Astrocyte of the hippocampus (primary cell): ENCODE measurements at regions not wholly inside any gene's neighbourhood (a gene's known extent, or its start where the extent isn't known, plus 50 kb on each side); places are given as distances from the start of the nearest gene placed in this dataset.
"Not testable (repeated sequence)": the region's sequence is repeated elsewhere in the genome, so short reads cannot be mapped to it uniquely, and the experiment has no call there.

ENCODE experiments used
- DNase-seq: peaks from one replicate; pipeline ENCODE4 v3.0.0; 2011; ENCODE audit warnings: low read depth, low spot score

- no peak for DNase-seq
Observed at GRCh38 chr2:95685513-95685912, 93.7 kb downstream of the TRIM43 start.

GRCh38 chr2:95686056-95686825 is 94.4 kb downstream of the TRIM43 start:
- DNase-seq = peak; percentile 68

- peak; percentile 30 for DNase-seq
Observed at GRCh38 chr2:95687852-95688251, 96.1 kb downstream of the TRIM43 start.

DNA sequence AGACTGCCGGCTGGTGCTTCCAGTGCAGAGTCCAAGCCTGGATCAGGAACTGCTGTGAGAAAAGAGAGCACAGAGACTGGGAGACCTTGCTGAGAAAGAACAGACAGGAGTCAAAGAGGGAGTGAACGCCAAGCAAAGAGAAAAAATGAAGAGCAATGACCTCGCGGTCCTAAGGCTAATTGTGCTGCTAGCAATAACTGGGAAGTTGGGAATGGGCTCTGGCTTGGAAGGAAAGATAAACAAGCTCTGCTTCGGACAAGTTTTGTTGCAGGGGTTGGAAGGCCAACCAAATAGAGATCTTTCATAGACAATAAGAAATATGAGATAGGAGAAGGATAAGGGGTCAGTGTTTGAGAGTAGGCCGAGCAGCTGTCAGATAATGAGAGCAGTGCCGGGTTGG is 99.4 kb downstream of the TRIM43 start:
- DNase-seq = not testable (repeated sequence)

- DNase-seq = not testable (repeated sequence)
Observed at GRCh38 chr2:95693071-95693846, 101.5 kb downstream of the TRIM43 start.

- no peak for DNase-seq
Observed at GRCh38 chr2:95695613-95696012, 103.8 kb downstream of the TRIM43 start.

DNA sequence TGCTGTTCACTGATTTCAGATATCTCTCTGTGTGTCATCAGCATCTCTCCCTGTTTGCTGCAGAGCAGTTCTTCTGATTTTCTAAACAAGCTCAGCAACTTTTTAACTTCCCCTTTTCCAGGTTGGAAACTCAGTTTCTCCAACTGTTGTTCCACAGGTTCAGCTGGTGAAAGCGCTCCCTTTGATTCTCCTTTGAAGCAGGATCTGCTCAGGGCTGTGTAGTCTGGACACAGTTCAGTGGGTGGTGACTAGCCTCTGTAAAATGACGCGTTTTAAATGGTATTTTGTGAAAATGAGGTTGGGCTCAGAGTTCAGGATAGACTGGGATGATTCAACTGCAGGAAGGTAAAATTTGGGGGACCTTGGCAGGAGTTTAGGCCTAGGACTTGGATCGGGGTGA is 106.3 kb downstream of the TRIM43 start:
- DNase-seq = no peak

GRCh38 chr2:95699201-95700184 is 107.7 kb downstream of the TRIM43 start:
- DNase-seq = not testable (repeated sequence)

DNA sequence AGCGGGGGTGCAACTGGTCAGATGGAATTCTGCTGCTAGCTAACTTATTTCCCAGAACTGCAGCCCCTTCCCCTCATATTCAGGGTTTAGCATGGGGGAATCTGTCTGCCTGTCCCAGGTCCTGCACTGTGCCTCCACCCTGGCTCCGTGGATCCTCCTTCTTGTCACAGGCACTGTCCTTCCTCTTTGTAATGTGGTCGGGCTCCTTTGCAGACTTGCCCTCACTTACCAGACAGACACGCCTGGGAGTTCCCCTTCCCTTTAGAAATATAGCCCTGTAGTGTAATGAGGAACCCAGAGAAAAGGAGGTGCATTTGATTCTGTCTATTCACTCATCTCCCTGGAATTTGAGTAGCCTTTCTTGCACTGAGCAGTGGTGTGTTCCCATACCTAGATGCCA is 108.7 kb downstream of the TRIM43 start:
- no peak for DNase-seq

DNA sequence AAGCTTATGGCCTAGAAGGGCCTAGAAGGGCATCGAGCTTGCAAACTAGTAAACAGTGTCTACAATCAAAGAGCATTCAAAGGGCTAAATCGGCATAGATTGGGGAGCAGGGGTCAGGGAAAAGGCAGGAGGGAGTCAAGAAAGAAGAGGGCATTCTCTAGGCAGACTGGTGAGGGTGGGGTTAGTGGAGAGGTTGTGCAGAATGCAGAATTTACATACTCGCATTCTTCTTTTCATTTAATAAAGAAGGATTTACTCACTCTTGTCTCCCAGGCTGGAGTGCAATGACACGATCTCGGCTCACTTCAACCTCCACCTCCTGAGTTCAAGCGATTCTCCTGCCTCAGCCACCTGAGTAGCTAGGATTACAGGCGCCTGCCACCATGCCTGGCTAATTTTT is 110.7 kb downstream of the TRIM43 start:
- no peak for DNase-seq

DNA sequence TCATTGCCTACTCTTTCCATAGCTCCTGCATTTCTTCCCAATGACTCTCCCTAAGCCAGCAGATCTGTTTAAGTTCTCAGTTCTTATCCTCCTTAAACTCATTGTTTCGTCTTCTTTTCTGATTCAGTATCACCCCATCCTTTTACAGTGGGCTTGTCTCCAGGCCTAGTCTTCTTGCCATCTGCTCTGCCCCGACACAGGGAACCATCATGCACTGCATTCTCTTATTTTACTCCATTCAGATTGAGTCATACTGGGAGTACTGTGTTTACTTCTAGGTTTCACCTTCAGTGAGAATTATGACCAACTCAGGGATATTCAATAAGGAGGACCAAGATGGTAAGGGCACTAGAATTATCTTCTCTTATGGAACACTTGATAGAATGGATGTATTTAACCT is 115.4 kb downstream of the TRIM43 start:
- not testable (repeated sequence) for DNase-seq

DNA sequence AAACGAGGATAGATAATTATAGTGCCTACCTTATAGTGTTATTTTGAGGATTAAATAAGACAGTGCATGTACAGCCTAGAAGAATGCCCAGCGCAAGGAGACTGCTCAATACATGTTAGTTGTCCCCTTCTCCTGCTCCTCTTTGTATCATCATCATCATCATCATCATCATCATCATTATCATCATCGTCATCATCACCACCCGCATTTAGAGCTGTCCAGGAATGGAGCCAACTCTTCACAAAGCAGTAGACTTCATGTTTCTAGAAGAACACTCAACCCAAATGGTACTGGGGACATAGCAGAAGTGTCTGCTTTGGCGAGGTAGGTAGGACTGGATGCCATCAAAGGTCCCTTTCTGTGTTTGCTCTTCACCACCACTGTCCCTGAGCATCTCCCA is 116.0 kb downstream of the TRIM43 start:
- DNase-seq = no peak

GRCh38 chr2:95709831-95710230 is 118.0 kb downstream of the TRIM43 start:
- DNase-seq = no peak

DNA sequence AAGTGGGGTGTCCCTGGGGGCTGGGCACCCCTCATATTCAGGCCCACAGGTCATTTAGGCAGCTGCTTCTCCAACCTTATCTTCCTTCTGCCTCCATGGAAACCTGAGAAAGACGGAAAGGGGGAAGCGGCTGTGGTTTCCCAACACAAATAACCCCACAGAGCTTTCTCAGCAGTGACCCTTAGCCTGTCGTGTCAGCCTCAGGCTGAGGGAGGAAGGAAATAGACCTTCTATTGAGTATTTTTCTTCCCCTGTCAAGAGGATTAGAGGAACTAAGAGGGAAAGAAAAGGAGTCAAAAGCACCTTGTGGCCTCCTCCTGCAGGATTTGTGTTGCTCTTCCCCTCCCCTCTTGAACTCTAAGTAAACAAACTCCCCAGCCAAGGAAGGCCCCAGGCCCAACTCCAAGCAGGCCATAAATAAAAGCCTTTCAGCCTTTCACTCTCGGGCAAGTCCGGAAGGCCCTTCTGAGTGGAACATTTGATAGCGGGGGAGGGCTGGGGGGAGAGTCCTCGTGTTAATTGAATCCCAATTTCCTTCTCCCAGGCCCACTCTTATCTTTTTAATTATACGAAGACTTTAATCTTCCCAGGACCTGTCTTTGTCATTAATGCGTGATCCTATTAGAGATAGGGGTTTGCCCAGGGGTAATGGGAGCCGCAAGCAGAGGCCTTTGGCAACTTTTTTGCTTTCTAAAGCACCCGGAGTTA is 121.8 kb downstream of the TRIM43 start:
- DNase-seq = not testable (repeated sequence)

- not testable (repeated sequence) for DNase-seq
Observed at GRCh38 chr2:95714398-95714797, 122.6 kb downstream of the TRIM43 start.

DNA sequence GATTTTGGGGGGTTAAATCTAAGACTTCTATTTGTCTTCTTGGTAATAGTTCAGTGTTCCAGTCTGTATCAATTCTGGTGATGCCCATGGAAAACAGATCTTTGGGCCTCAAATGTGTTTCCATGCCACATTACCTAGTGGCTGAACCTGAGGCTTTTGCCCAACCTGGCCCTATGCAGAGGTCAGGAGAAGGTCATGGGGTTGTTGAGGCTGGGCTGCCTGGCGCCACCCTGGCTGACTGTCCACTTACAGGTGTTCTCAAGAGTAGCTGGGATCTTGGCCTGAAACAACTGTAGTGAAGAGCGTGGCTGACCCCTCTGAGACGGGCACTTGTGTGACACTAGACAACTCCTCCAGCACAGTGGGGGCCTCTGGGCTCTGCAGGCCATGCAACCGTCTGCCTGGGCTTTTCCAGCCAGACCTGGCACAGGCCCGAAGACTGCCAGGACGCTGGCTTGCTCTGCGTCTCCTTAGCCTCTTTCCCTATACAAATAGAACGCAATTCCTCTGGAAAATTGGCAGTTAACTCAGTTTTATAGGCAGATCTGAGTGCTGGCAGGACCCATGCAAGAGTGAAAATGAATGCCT is 127.8 kb downstream of the TRIM43 start:
- no peak for DNase-seq

DNA sequence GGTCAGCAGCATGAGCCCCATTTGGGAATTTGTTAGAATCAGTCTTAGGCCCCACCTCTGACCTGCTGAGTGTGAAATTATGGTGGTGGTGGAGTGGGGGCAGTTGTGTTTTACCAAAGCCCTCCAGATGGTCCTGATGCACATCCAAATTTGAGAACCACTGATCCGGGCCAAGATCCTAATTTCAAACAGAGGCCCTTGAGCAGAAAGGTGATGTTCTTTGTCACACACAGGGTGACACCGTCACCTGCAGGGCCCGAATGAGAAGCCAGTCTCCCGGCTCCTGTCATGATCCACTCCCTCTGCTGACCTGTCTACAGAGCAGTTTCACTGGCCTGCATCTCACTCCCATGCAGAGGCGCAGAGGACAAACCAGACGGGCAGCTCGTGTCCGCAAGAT is 129.9 kb downstream of the TRIM43 start:
- no peak for DNase-seq

DNA sequence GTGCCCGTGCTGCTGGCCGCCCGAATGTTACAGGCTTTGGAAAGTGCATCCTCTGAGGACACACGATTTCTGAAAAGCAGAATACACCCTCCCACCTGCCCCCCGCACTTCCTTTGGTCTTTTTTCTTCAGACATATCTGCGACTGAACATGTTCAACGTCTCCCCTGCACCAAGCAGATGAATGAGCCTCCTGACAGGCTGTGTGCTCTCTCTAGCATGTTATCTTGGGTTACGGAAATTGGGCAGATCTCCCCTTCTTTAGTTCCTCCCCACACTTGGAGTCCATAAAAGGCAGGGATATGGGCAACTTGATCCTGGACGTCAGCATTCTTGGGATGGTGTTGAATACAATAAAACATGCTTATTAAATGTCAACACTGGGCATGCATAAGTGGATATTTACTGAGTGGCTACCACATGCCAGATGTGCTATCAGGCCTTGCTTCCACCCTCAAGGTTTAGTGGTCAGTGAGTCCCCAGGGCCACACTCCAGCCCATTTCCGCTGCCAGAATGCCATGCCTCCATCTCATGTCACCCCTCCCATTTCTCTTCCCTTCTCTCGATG is 130.4 kb downstream of the TRIM43 start:
- DNase-seq = no peak

DNA sequence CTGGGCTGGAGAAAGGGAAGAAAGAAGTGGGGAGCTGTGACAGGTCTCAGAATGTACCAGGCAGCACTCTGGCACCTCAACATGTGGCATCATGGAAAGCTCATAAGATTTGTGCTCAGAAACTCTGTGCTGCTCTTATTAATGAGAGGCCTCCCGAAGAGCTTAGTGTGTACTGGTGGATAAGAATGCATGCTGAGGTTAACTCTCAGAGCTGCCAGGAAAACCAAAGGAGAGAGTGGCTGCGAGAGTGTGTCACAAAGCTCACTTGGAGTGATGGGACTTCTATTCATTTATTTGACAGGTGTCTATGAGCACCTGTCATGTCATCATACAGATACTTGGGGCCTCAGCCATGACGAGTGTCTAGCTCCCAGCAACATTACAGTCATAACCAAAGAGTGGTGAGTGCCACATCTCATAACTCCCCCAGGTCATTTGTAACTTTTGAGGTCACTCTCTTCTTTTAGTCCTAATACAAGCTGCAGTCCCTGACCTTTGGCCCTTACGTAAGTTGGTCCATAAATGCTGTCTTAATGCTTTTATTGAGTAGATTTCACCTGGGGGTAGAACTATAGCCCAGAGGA is 131.9 kb downstream of the TRIM43 start:
- not testable (repeated sequence) for DNase-seq

DNA sequence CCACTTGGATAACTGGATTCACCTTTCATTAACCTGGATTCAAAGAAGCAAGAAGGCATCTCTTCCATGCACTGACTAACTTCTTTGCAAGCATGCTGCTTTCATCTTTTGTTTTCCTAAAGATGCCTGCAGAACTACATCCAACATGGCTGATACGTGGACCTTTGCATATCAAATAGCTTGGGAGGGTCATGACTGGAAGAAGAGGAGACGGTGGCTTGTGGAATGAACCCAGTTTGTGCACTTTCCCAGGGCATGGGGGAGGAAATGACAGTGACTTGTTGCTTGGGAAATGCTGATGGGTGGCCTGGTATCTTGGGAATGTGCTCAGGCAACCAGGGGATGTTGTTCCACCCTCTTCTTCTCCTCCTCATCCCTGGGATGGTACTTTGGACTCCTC is 133.4 kb downstream of the TRIM43 start:
- not testable (repeated sequence) for DNase-seq
